HL-60 (cell line): ENCODE measurements at regions not wholly inside any gene's neighbourhood (a gene's known extent, or its start where the extent isn't known, plus 50 kb on each side); places are given as distances from the start of the nearest gene placed in this dataset.

ENCODE experiments used
- POLR2AphosphoS5 ChIP-seq: IDR thresholded peaks from 2 replicates; pipeline ENCODE4 v1.6.1; 2012; ENCODE audit warnings: low read depth
- SPI1 ChIP-seq: IDR thresholded peaks from 2 replicates; pipeline ENCODE4 v1.6.1; 2012; ENCODE audit warnings: low read depth, mild to moderate bottlenecking, borderline replicate concordance
- TF ChIP-seq, protein P1 (sequence below): IDR thresholded peaks from one replicate; pipeline ENCODE4 v1.5.1; 2011; ENCODE audit warnings: low read length, control low read depth, inconsistent platforms; ENCODE audit not compliant: insufficient read depth

DNA sequence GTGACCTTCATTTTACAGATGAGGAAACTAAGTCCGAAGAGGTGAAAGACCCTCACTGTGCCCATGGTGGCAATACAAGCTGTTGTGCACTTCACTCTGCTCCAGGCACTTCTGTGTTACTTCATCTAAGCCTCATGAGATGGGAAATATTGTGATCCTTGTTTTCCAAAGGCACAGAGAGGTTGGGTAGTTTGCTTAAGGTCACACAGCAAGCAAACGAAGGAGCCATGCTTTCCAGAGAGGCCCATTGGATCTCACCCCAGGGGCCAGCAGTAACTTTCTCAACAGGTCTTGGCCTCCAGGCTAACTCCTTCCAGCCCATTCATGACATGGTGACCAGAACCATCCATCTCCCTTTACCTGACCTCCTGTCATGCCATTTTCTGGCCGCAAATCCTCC lies 332.8 kb downstream of the MN1 start:
- TF ChIP-seq SPI1 (no peak), POLR2AphosphoS5 (no peak)
- TF ChIP-seq, protein P1, sequence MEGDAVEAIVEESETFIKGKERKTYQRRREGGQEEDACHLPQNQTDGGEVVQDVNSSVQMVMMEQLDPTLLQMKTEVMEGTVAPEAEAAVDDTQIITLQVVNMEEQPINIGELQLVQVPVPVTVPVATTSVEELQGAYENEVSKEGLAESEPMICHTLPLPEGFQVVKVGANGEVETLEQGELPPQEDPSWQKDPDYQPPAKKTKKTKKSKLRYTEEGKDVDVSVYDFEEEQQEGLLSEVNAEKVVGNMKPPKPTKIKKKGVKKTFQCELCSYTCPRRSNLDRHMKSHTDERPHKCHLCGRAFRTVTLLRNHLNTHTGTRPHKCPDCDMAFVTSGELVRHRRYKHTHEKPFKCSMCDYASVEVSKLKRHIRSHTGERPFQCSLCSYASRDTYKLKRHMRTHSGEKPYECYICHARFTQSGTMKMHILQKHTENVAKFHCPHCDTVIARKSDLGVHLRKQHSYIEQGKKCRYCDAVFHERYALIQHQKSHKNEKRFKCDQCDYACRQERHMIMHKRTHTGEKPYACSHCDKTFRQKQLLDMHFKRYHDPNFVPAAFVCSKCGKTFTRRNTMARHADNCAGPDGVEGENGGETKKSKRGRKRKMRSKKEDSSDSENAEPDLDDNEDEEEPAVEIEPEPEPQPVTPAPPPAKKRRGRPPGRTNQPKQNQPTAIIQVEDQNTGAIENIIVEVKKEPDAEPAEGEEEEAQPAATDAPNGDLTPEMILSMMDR, result no peak
